ENCODE measurements at regions not wholly inside any gene's neighbourhood (a gene's known extent, or its start where the extent isn't known, plus 50 kb on each side); places are given as distances from the start of the nearest gene placed in this dataset.

DNA sequence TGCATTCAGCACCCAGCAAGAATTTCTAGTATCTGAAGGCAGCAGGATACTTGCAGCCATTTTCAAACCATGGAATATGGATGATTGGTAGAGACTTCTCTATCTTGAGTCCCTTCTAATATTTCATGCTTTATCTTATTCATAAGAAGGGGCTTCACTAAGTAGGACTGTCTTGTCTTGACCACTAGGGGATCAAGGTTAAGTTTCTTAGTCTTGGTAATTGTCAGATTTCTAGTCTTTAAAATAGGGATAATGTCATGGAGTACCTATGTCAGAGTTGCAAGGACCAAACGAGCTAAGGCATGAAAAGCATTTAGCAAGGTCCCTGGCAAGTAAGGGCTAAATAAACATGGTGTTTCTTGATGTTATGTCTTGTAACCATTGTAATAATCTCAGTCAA lies 68.5 kb upstream of the ESR1 start:
- no peak overlapping the region for H3K27ac ChIP-seq (ENCODE audit: low read depth, low read length)
- Mint-ChIP-seq H3K9me3 (peaks cover 2% of the 10 kb centered on the region), H3K27ac (no peak overlapping the region), H3K27me3 (ENCODE audit: insufficient read depth) (no peaks in the 10 kb centered on the region), H3K4me1 (peaks cover 6% of the 10 kb centered on the region), H3K36me3 (ENCODE audit: low read depth) (no peaks in the 10 kb centered on the region), H3K4me3 (no peak overlapping the region)
- no peak for DNase-seq
- no peaks in the 10 kb centered on the region for H3K27me3 ChIP-seq (ENCODE audit: control insufficient read depth, insufficient read depth, low read length, poor library complexity, severe bottlenecking)
- H3K9ac ChIP-seq (ENCODE audit: extremely low read depth, low read length, poor library complexity, severe bottlenecking): no peak overlapping the region
- H3K9me3 ChIP-seq (ENCODE audit: control insufficient read depth, low read length): no peaks in the 10 kb centered on the region
- H3K4me3 ChIP-seq (ENCODE audit: low read length): no peak overlapping the region
- no peaks in the 10 kb centered on the region for H3K36me3 ChIP-seq (ENCODE audit: control insufficient read depth, insufficient read depth, low read length)
- 75 to 86% methylated on average over 1 of the region's 1 CpG for WGBS, 2 experiments (ENCODE audit: insufficient coverage in 1 of 2, insufficient read length in 1 of 2)
- TF ChIP-seq, protein P1, sequence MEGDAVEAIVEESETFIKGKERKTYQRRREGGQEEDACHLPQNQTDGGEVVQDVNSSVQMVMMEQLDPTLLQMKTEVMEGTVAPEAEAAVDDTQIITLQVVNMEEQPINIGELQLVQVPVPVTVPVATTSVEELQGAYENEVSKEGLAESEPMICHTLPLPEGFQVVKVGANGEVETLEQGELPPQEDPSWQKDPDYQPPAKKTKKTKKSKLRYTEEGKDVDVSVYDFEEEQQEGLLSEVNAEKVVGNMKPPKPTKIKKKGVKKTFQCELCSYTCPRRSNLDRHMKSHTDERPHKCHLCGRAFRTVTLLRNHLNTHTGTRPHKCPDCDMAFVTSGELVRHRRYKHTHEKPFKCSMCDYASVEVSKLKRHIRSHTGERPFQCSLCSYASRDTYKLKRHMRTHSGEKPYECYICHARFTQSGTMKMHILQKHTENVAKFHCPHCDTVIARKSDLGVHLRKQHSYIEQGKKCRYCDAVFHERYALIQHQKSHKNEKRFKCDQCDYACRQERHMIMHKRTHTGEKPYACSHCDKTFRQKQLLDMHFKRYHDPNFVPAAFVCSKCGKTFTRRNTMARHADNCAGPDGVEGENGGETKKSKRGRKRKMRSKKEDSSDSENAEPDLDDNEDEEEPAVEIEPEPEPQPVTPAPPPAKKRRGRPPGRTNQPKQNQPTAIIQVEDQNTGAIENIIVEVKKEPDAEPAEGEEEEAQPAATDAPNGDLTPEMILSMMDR (conservative IDR thresholded peaks at IDR 0.05): peak; percentile 55
- no peaks in the 10 kb centered on the region for H3K4me1 ChIP-seq (ENCODE audit: control insufficient read depth, insufficient read depth, low read length)

GRCh38 chr6:151740820-151741219 lies 66.7 kb upstream of the ESR1 start:
- H3K4me1 ChIP-seq (ENCODE audit: control insufficient read depth, insufficient read depth, low read length): no peaks in the 10 kb centered on the region
- no peak overlapping the region for H3K4me3 ChIP-seq (ENCODE audit: low read length)
- no peaks in the 10 kb centered on the region for H3K27me3 ChIP-seq (ENCODE audit: control insufficient read depth, insufficient read depth, low read length, poor library complexity, severe bottlenecking)
- no peak overlapping the region for H3K9ac ChIP-seq (ENCODE audit: extremely low read depth, low read length, poor library complexity, severe bottlenecking)
- no peak overlapping the region for H3K27ac Mint-ChIP-seq
- H3K9me3 ChIP-seq (ENCODE audit: control insufficient read depth, low read length): peaks cover under 1% of the 10 kb centered on the region
- no peaks in the 10 kb centered on the region for H3K27me3 Mint-ChIP-seq (ENCODE audit: insufficient read depth)
- H3K27ac ChIP-seq (ENCODE audit: low read depth, low read length): no peak overlapping the region
- TF ChIP-seq, protein P1 (conservative IDR thresholded peaks at IDR 0.05): no peak
- H3K9me3 Mint-ChIP-seq: no peaks in the 10 kb centered on the region
- peaks cover 3% of the 10 kb centered on the region for H3K4me1 Mint-ChIP-seq
- WGBS, 2 experiments (ENCODE audit: insufficient coverage in 1 of 2, insufficient read length in 1 of 2): 82 to 92% methylated on average over 3 to 4 of the region's 4 CpGs
- H3K36me3 Mint-ChIP-seq (ENCODE audit: low read depth): no peaks in the 10 kb centered on the region
- H3K4me3 Mint-ChIP-seq: no peak overlapping the region
- no peaks in the 10 kb centered on the region for H3K36me3 ChIP-seq (ENCODE audit: control insufficient read depth, insufficient read depth, low read length)
- DNase-seq: peak; percentile 59

- Histone ChIP-seq H3K27me3 (ENCODE audit: control insufficient read depth, insufficient read depth, low read length, poor library complexity, severe bottlenecking) (no peaks in the 10 kb centered on the region), H3K4me1 (ENCODE audit: control insufficient read depth, insufficient read depth, low read length) (no peaks in the 10 kb centered on the region), H3K27ac (ENCODE audit: low read depth, low read length) (no peak overlapping the region), H3K4me3 (ENCODE audit: low read length) (no peak overlapping the region), H3K9me3 (ENCODE audit: control insufficient read depth, low read length) (peaks cover 4% of the 10 kb centered on the region), H3K9ac (ENCODE audit: extremely low read depth, low read length, poor library complexity, severe bottlenecking) (no peak overlapping the region), H3K36me3 (ENCODE audit: control insufficient read depth, insufficient read depth, low read length) (no peaks in the 10 kb centered on the region)
- no peak for DNase-seq
- Mint-ChIP-seq H3K27ac (no peak overlapping the region), H3K4me3 (no peak overlapping the region), H3K9me3 (no peaks in the 10 kb centered on the region), H3K27me3 (ENCODE audit: insufficient read depth) (no peaks in the 10 kb centered on the region), H3K4me1 (no peaks in the 10 kb centered on the region), H3K36me3 (ENCODE audit: low read depth) (no peaks in the 10 kb centered on the region)
- TF ChIP-seq, protein P1 (conservative IDR thresholded peaks at IDR 0.05): no peak
- WGBS, 2 experiments (ENCODE audit: insufficient coverage in 1 of 2, insufficient read length in 1 of 2): 77% methylated on average over 2 of the region's 2 CpGs; no CpG with 5 or more reads in 1 of the 2 experiments
Measured at GRCh38 chr6:151747896-151748295, 59.6 kb upstream of the ESR1 start.

Data from endodermal cell (in vitro differentiated cells).